HG03045 (cell line): ENCODE measurements at regions not wholly inside any gene's neighbourhood (a gene's known extent, or its start where the extent isn't known, plus 50 kb on each side); places are given as distances from the start of the nearest gene placed in this dataset.
"Not testable (repeated sequence)": the region's sequence is repeated elsewhere in the genome, so short reads cannot be mapped to it uniquely, and the experiment has no call there.

ENCODE experiments used
- ATAC-seq: cut with Tn5 transposase; IDR thresholded peaks from one replicate; pipeline ENCODE4 v1.9.1; 2021; ENCODE audit warnings: mild to moderate bottlenecking, moderate library complexity; ENCODE audit not compliant: unreplicated experiment

GRCh38 chr5:158049459-158049858 is 190.5 kb upstream of the CLINT1 start:
- ATAC-seq: no peak

- no peak for ATAC-seq
These were observed 186.8 kb upstream of the CLINT1 start for GRCh38 chr5:158045696-158046095.

- peak; percentile 80 for ATAC-seq
These were observed 181.0 kb upstream of the CLINT1 start for GRCh38 chr5:158039911-158040347.

GRCh38 chr5:158039441-158039840 is 180.5 kb upstream of the CLINT1 start:
- peak; percentile 13 for ATAC-seq

- ATAC-seq: not testable (repeated sequence)
These were observed 178.1 kb upstream of the CLINT1 start for GRCh38 chr5:158036983-158037595.

GRCh38 chr5:158034586-158034985 is 175.6 kb upstream of the CLINT1 start:
- not testable (repeated sequence) for ATAC-seq

GRCh38 chr5:158033724-158034123 is 174.8 kb upstream of the CLINT1 start:
- no peak for ATAC-seq

- no peak for ATAC-seq
These were observed 174.1 kb upstream of the CLINT1 start for GRCh38 chr5:158033076-158033475.

GRCh38 chr5:158032246-158032645 is 173.3 kb upstream of the CLINT1 start:
- no peak for ATAC-seq

- no peak for ATAC-seq
These were observed 169.1 kb upstream of the CLINT1 start for GRCh38 chr5:158027806-158028775.

GRCh38 chr5:158026304-158027031 is 167.5 kb upstream of the CLINT1 start:
- no peak for ATAC-seq

- no peak for ATAC-seq
These were observed 164.3 kb upstream of the CLINT1 start for GRCh38 chr5:158023266-158023665.

GRCh38 chr5:158022837-158023236 is 163.9 kb upstream of the CLINT1 start:
- no peak for ATAC-seq

GRCh38 chr5:158022393-158022792 is 163.4 kb upstream of the CLINT1 start:
- ATAC-seq: no peak

GRCh38 chr5:158020555-158021418 is 161.8 kb upstream of the CLINT1 start:
- no peak for ATAC-seq

GRCh38 chr5:158017469-158017868 is 158.5 kb upstream of the CLINT1 start:
- ATAC-seq: no peak

GRCh38 chr5:158014372-158014771 is 155.4 kb upstream of the CLINT1 start:
- no peak for ATAC-seq

GRCh38 chr5:158013939-158014338 is 155.0 kb upstream of the CLINT1 start:
- no peak for ATAC-seq

- no peak for ATAC-seq
These were observed 154.4 kb upstream of the CLINT1 start for GRCh38 chr5:158013303-158013702.

- no peak for ATAC-seq
These were observed 152.5 kb upstream of the CLINT1 start for GRCh38 chr5:158011422-158011821.
